Activated T-cell treated with anti-CD3 and anti-CD28 coated beads, Interleukin-2, amount 50 U/mL, for 1 hour (primary cell): ENCODE measurements at regions not wholly inside any gene's neighbourhood (a gene's known extent, or its start where the extent isn't known, plus 50 kb on each side); places are given as distances from the start of the nearest gene placed in this dataset.
A peak's percentile ranks its signal among the peaks of the same experiment; 100 is the strongest.
"Not testable (repeated sequence)": the region's sequence is repeated elsewhere in the genome, so short reads cannot be mapped to it uniquely, and the experiment has no call there.

Source experiments
- DNase-seq: peaks from one replicate; pipeline ENCODE4 v3.0.0-alpha.2; 2020

DNA sequence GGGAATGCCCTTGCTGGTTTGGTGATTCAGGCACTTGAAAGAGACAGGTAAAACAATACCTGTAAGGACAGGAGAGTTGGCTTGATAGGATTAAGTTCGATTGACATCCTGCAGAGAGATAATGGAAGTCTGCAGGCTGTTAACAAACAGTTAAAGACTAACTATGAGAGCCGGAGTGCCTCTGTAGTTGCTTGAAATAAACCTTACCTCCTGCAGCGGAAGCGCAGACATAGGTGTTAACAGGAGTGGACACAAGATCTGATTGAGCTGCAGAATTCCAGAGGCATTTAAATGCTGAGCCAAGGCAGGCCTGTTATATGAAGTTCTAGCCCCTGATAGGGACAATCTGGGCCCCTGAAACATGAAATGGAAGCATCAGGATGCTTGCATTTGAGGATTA, 416.7 kb upstream of the MAOA start:
- no peak for DNase-seq

DNA sequence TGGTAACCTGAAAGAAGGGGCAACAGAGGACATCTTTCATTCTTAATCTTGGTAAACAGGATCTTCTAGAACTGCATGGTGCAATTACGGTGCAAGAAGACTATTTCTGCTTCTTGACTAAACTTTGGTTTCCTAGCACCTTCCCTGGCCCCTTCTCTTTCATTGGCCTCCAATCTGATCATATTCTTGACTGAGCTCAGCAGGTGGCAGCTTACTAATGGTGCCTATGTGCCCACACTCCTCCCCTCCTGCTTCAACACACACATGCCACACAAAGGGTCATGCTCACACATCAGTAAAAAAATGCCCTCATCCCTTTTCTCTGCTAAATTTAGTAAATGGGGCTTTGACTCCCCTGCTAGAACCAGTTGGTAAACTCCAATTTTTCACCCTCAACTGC, 400.5 kb upstream of the MAOA start:
- DNase-seq, result no peak

DNA sequence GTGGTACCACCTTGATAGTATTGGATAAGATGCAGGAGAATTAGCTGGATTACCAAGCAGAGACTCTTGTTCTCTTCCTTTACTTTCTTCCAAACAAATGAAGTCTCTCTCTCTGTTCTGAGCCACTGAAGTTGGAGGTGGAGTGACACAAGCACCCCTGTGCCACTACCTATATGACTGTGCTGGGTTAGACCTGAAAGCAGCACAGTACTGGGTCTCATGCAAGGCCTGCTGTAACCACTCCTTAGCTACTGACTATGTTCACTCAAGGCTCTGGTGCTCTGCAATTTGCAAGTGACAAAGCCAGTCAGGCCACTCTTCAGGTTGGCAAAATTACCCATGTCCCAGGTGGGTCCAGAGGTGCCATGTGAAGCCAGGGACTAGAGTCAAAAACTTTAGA, 389.6 kb upstream of the MAOA start:
- no peak for DNase-seq

DNA sequence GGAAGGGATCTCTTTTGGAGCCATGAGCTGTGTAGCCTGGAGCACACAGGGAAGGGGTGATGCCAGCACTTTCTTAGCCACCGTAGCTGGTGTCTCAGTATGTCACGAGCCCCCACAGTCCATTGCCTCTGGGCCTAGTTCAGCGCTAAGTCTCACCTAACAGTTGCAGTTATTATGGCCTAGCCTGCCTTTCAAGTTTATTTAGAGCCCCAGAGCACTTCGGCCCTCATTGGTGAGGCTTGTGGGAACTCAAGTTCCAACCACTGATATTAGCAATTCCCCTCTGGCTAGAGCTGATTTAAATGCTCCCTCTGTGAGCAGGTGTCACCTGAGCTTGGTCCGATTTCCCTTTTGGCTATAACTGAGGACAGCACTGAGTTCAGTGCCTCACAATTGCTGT, 388.4 kb upstream of the MAOA start:
- DNase-seq, result no peak

DNA sequence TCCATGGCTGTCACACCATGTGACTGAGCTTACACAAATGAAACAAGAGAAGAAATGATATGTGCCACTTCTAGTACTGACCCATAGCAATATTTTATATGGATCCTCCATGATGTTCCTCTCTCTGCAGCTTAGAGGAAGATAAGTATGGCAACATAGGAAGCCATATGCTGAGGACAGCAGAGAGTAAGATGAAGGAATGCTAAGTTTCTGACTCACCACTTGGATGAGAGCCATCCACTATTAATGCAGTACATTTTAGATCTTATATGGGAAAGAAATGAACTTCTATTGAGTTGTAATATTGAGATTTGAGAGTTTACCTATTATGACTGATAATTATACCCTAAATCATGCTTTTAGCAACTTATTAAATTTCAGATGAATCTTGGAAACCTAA, 386.9 kb upstream of the MAOA start:
- DNase-seq, result no peak

DNA sequence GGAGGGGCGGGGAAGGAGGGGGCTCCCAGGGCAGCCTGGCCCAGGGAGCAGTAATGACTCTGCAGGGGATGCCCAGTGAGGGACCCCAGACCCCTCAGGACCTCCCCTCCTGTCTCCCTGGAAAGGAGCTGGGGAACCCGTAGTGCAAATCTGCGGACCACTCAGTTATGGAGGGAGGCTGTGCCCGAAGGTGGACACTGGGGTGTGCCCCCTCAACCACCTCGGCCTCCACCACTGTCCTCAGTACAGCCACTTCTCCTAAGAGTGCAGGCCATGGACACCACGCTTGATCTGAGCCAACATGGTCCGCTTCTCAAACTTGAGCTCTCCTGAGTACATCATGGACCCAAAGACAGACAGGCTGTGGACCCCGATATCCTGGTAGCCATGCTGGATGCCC, 378.2 kb upstream of the MAOA start:
- DNase-seq, result no peak

DNA sequence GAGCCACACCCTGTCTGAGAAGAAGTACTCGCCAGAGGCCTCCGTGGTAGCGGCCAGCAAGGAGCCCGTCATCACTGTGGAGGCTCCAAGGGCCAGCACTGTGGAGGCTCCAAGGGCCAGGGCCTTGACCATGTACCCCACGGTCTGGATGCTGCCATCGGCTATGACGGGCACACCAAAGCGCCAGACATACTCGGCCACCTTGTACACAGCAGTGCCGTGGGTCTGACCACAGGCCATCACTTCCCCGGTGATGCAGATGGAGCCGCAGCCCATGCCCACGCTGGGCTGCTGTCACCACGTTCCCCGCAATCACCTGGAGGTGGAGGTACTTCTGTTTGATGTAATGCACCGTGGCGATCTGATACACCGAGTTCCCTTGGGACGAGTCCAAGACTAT, 377.7 kb upstream of the MAOA start:
- DNase-seq, result no peak

DNA sequence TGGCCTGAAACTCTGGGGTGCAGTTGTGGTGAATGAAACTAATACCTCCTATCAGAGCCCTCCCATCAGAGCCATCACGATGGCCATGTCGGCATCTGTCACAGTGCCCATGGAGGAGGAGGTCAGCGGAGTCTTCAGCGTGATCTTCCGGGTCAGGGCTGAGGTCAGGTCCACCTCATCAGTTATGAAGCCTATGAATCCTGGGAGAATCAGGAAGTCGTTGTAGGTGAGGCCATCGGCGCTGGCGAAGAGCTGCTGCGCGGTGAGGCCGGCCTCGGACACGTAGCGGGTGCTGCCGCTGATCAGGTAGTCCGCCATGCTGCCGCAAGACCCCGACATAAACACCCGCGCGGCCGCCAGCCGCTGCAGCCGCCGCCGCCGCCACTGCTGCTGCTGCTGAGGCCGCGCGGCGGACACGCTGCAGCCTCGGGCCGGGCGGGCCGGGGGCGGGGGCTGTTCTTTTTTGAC, 376.7 kb upstream of the MAOA start:
- no peak for DNase-seq

DNA sequence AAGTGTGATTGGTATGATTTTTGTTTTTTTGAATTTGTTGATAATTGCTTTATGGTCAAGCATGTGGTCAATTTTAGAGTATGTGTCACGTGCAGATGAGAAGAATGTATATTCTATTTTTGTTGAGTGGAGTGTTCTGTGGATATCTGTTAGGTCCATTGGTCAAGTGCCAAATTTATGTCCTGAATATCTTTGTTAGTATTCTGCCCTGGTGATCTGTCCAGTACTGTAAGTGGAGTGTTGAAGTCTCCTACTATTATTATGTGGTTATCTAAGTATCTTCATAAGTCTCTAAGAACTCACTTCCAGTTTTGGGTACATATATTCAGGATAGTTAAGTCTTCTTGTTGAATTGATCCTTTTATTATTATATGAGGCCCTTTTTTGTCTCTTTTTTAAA, 372.9 kb upstream of the MAOA start:
- no peak for DNase-seq

DNA sequence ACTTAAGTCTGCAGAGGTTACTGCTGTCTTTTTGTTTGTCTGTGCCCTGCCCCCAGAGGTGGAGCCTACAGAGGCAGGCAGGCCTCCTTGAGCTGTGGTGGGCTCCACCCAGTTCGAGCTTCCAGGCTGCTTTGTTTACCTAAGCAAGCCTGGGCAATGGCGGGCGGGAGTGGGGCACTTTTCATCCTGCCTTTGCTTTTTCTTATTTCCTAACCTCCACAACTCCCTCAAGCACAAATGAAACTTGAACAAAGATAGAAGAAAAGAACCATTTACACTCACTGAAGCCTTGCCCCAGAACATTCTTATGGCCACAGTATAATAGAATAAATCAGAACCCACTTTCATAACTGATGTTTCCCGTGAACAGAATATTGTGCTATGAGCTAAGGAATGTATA, 344.5 kb upstream of the MAOA start:
- DNase-seq, result not testable (repeated sequence)

DNA sequence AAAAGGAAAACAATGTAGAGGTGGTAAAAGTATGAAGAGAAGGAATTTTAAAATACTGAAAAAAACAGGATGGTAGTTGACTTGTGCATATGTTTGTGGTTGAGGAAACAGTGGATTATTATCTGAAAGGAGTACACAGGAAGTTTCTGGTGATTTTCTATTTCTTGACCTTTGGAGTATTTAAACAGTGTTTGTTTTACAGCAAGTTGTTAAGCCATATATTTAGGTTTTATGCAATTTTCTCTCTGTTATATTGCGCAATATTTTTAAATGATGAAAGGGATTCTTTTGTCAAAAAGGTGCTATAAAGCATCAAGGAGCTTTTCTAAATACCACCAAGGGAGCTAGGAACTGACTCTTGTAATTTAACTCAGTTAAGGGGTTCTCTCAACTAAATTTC, 343.1 kb upstream of the MAOA start:
- DNase-seq, result no peak

DNA sequence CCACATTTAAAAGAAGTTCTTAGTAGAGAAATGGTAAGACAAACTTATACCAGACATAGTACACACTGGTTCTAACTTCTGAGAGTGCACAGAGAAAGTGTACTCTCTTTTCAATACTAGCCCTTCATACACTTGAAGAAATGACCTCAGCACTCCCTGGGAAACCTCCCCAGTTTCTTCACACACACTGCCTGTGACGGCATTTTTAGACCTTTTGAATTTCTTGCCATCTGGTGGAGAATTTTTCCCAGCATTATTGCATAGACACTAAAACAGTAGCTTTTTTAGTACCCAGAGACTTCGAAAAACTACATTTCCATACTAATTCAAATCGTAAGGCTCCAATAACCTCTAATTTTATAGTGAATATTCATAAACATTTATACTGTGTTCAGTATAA, 341.6 kb upstream of the MAOA start:
- no peak for DNase-seq

DNA sequence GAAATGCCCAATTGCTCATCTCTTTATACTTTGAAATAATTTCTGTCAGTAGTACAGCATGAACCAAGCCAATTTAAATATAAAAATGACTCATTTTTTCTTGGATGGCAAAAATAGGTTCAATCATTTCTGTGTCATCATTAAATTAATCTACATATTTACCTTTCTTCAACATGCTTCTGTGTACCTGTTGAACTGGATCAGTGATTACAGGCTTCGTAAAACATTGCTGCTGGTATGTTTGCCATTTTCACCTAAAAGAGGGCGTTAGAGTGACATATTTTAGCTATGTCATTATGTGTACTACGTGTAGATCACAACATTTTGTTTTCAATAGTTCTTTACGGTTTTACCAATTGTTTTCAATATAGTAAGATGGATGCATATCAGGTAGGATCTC, 340.5 kb upstream of the MAOA start:
- no peak for DNase-seq

DNA sequence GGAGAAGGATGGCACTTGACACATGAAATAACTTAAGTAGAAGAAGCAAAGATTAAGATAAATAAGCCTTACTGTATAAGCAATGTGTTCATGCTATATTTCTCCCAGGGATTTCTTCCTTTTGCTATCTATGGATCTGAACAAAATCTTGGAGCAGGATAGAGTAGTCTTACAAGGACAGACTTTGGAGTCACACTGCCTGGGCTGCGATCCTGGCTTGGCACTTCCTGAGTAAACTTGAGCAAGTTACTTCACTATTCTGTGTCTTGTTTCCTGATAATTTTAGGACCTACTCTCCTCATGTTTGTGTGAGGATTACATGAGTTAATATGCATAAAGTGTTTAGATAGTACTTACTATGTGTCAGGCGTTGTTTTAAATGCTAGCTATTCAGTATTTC, 340.0 kb upstream of the MAOA start:
- DNase-seq, result no peak

DNA sequence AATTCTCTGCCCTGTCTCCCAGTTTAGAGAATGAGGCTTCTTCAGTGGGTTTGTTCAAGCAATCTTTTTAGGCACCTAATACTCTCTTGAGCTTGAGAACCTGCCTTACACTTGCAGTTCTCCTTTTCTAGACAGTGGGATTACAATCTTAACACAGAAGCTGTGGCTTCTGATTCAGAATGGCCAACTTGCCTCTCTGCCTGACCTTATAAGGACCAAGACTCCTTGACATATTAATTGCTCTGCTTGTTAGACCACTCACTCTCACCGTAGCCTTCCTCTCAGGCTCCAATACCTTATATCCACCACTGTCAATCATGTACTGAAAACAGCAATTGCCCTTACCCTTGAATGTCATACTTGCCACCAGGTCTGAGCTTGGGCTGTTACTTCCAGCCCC, 338.7 kb upstream of the MAOA start:
- DNase-seq, result no peak

DNA sequence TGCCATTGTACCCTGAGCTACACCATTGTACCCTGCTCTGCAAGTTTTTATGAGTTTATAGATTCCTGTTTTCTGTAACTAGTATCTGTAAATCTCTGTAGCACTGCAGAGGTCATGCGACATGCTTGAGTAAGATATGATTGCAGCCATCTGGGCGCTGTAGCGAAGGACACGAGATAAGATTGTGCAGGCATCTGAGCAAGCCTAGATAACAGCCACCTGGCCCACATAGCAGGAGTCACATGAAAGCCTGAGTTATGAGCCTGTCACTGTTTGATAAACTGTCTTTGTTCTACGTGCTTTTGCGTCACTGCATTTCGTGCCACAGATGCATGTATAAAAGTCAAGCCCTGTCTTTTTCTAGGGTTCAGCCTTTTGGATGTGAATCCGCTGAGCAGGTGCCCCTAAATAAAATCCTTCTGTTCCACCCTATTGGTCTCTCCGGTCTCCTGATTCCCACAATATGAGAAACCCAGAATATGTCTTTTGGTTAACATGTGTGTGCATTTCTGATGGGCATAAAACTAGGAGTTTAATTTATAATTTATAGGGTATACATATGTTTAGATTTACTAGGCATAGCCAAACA, 327.6 kb upstream of the MAOA start:
- no peak for DNase-seq

DNA sequence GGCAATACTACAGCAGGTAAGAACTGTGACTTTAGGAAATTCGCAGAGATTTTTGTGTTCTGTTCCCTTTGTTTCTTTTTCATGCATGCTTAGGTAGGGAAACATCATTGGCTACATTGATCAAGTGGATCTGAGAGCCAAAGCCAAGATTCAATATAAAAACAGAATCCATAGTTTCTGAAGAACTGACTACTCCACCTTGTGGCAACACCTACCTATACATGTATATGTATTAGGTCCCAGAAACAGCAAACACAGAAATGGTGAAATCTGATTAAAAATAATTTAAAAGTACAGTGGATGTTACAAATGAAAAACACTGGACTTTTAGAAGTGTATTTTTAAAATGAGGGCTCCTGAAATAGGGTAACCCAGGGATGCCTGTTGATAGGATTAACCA, 322.6 kb upstream of the MAOA start:
- no peak for DNase-seq

DNA sequence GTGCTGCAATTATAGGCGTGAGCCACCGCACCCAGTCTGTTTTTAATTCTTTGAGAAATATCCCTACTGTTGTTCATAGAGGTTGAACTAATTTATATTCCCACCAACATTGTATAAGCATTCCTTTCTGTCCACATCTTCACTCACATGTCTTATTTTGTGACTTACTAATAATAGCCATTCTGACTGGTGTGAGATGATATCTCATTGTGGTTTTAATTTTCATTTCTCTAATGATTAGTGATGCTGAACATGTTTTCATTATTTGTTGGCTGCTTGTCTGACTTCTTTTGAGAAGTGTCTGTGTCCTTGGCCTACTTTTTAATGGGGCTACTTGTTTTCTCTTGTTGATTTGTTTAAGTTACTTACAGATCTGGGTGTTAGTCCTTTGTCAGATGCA, 310.9 kb upstream of the MAOA start:
- DNase-seq, result no peak

DNA sequence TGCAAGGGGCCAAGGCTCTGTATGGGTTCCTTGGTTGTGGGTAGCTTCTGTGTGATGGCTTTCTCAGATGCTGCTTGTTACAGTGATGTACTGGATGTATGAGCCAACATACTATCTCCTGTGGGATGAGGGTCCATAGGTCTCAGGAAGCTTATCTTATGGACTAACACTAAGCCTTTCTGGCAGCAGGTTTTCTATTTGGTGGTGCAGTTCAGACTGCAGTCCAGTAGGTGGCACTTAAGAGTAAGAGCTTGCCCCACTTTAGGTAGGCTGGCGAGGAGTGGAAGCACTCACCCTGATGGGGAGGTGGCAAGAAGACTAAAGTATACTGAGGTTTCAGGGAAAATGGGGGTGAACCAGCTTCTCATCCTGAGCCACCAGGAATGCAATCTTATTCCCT, 306.7 kb upstream of the MAOA start:
- DNase-seq, result peak; percentile 29

DNA sequence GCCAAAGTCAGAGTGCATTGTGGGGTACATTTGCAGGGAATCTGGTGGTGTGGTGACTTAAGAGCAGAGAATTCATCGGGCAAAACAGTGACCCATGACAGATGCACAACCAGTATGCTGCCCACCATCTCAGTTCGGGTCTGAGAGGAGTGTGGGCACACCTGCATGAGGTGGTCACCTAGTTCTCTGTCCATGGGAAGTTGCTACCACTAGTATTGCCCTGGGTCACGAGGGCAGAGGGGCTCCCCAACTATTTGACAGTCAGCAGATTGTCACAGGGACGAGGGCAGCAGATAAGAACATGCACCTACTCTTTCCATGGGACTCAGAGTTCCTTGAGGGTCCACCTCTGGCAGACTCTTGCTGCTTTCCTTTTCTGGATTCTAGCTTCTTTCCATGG, 305.2 kb upstream of the MAOA start:
- DNase-seq, result no peak

DNA sequence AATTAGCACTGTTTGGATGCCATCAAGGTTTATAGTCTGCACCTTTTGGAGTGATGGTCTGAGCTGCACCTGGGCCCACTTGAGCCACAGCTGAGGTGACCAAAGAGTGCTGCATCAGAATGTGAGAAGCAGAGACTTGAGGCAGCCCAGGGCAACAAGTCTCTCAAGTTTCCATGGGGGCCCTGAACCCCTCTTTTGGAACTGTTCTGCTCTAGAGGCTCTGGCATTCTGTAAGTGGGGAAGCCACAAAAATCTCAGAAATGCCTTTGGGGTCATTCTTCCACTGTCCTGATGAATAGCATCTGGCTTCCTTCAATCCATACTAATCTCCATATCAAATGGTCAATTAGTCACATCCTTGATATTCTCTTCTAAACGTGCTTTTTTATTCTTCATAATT, 298.4 kb upstream of the MAOA start:
- no peak for DNase-seq

DNA sequence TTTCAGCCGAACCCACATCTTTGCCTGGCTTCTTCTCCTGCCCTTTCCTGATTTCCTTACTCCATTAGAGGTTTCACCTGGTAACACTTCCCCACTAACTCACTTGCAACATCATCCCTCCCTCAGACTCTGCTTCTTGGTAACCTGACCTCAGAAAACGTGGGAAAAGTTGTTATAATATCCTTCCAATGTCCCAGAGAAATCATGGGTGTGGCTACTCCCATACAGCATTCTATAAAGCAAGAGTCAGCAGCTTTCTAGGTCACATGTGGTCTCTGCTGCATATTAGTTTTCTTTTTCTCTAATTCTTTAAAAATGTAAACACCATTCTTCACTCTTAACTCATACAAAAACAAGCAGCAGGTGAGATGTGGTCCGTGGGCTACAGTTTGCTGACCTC, 283.1 kb upstream of the MAOA start:
- no peak for DNase-seq

DNA sequence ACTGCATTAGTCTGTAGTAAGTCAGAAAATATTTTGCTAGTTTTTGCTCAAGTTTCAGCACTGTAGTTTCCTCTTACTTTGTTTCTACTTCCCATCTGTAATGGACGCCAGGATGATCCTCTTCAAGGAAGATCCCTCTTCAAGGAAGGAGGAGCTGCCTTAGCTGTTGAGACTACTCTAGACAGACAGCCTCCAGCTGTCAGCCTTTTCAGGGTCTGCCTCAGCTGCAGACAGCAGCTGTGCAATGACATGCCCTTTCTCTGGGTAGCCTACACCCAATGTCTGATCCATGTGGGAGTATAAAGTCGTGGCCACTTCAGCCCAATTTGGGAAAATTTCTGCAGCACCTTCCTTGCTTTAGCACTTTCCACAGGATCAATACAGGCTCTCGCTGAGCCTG, 281.0 kb upstream of the MAOA start:
- DNase-seq, result no peak

DNA sequence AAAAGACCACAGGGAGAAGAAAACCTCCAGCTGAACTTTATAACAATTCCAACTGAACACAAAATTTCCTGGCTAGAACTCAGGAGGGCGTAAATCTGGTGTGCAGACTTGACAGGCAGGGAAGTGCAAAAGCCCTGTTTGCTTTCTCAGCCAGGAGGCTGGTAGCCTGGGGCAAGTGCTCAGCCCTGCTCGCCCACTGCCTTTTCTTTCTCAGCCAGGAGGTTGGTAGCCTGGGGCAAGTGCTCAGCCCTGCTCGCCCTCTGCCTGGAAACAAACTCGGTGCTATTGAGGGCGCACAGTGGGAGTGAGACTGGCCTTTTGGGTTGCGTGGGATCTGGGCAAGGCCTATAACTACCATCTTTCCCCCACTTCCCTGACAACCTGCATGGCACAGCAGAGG, 275.4 kb upstream of the MAOA start:
- no peak for DNase-seq

DNA sequence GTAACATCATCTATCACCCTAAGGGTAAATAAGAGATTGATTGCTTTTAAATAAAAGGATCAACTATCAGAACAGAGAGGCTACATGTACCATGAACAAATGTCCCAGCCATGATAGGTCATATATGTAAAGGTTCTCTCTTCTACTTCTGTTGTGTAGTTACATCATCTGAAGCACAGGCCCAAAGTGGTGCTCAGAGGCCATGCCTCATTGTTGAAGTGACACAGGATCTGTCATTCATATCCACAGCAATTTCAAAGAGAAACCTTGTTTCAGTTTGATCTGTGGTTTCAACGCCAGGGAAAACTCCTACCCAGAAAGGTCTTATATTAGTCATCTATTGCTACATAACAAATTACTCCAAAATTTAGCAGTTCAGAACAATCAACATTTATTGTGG, 269.2 kb upstream of the MAOA start:
- no peak for DNase-seq

DNA sequence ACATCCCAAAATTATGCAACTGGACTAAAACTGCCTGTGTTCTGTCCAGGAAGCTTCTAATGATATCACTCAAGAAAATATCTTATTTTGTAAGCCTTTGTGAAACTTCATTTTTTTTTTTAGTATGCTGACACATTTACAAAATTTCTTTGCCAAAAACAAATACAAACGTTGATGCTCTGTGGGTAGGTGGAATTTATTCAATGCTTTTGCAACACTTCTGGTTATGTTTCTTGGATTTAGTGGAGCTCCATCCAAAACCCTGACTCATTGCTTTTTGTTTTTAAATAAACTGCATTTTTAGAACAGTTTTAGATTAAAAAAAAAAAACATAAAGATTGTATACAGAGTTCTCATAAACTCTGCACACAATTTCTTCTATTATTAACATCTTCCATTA, 250.9 kb upstream of the MAOA start:
- DNase-seq, result no peak
